ENCODE measurements at regions not wholly inside any gene's neighbourhood (a gene's known extent, or its start where the extent isn't known, plus 50 kb on each side); places are given as distances from the start of the nearest gene placed in this dataset.

DNA sequence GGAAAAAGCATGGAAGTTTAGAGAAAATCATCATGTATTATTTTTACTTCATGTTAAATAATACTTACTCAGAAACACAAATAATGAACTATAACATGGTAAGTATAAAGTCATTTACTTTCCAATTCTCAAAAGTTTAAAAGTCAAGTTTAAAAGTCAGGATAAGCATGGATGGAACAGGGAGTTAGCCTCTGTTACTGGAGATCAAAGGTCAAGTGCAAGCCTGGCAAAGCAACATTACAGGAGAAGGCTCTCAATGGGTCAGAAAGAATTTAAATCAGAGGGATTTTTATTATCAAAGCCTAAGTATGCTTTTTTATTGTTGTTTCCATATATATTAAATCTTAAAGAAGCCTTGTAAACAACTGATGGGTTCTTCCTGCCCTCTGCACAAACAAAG is 505.4 kb downstream of the KCNA4 start:
- no peaks in the 10 kb centered on the region for H3K9me3 Mint-ChIP-seq (ENCODE audit: unreplicated experiment)
- H3K4me3 Mint-ChIP-seq (ENCODE audit: unreplicated experiment), result no peak overlapping the region
- TF ChIP-seq, protein P1, sequence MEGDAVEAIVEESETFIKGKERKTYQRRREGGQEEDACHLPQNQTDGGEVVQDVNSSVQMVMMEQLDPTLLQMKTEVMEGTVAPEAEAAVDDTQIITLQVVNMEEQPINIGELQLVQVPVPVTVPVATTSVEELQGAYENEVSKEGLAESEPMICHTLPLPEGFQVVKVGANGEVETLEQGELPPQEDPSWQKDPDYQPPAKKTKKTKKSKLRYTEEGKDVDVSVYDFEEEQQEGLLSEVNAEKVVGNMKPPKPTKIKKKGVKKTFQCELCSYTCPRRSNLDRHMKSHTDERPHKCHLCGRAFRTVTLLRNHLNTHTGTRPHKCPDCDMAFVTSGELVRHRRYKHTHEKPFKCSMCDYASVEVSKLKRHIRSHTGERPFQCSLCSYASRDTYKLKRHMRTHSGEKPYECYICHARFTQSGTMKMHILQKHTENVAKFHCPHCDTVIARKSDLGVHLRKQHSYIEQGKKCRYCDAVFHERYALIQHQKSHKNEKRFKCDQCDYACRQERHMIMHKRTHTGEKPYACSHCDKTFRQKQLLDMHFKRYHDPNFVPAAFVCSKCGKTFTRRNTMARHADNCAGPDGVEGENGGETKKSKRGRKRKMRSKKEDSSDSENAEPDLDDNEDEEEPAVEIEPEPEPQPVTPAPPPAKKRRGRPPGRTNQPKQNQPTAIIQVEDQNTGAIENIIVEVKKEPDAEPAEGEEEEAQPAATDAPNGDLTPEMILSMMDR (IDR thresholded peaks at IDR 0.05; ENCODE audit: unreplicated experiment), result no peak
- no peak overlapping the region for H3K27ac Mint-ChIP-seq (ENCODE audit: unreplicated experiment)
- no peaks in the 10 kb centered on the region for H3K4me1 Mint-ChIP-seq (ENCODE audit: unreplicated experiment)
- no peaks in the 10 kb centered on the region for H3K36me3 Mint-ChIP-seq (ENCODE audit: low read depth, unreplicated experiment)
- no peak for DNase-seq (ENCODE audit: low spot score)
- no peaks in the 10 kb centered on the region for H3K27me3 Mint-ChIP-seq (ENCODE audit: unreplicated experiment)

DNA sequence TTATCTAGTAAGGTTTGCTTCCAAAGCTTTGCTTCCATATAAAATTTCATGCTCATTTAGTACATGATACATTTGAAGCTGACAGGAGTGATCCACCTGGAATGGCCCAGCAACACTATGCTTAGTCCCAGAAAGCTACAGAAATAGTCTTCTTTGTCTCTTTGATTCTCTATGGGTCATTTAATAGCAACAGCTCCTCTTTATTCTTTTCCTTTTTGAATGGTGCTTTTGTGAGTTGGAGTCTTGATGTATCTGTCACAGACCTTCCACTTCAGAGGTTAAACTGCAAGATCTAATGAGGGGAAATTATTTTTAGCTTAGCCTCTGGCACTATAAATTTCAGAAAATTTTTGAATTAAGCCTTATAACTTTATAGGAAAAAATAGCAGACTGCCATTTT is 509.5 kb downstream of the KCNA4 start:
- TF ChIP-seq, protein P1 (IDR thresholded peaks at IDR 0.05; ENCODE audit: unreplicated experiment), result no peak
- no peaks in the 10 kb centered on the region for H3K36me3 Mint-ChIP-seq (ENCODE audit: low read depth, unreplicated experiment)
- H3K27me3 Mint-ChIP-seq (ENCODE audit: unreplicated experiment), result no peaks in the 10 kb centered on the region
- H3K4me3 Mint-ChIP-seq (ENCODE audit: unreplicated experiment), result no peak overlapping the region
- no peaks in the 10 kb centered on the region for H3K9me3 Mint-ChIP-seq (ENCODE audit: unreplicated experiment)
- no peak for DNase-seq (ENCODE audit: low spot score)
- no peak overlapping the region for H3K27ac Mint-ChIP-seq (ENCODE audit: unreplicated experiment)
- H3K4me1 Mint-ChIP-seq (ENCODE audit: unreplicated experiment), result no peaks in the 10 kb centered on the region

DNA sequence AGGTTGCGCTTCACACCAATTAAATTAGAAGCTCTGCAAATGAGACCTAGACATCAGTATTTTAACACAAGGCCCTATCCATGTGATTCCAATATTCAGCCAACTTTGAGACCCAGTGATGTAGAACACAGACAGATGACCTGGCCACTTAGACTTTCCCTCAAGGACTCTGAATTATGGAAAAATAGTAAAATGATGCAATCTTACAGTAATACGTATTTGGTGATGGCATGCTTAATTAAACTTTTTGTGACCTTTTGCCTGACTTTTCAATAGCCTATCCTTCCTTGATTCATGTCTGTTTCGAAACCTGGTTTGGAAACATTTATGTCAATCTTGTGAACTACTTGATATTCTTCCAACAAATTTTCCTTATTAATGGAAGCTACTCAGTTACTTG is 521.2 kb downstream of the KCNA4 start:
- no peaks in the 10 kb centered on the region for H3K4me1 Mint-ChIP-seq (ENCODE audit: unreplicated experiment)
- H3K9me3 Mint-ChIP-seq (ENCODE audit: unreplicated experiment), result no peaks in the 10 kb centered on the region
- TF ChIP-seq, protein P1 (IDR thresholded peaks at IDR 0.05; ENCODE audit: unreplicated experiment), result no peak

DNA sequence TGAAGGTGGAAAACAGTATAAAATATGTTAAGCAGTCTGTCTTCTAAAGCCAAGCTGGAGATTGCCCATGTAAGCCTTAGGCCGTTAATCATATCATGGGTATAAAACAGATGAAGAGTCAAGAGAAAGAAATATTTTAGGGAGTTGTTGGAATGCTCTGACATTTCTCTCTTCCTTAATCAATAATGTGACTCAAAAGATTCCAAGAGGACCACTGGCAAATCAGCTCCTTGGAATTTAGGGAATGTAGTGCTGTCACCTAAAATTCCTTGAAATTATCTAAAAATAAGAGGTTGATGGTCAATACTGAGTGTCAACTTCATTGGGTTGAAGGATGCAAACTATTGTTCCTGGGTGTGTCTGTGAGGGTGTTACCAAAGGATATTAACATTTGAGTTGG is 525.9 kb downstream of the KCNA4 start:
- Mint-ChIP-seq H3K4me3 (ENCODE audit: unreplicated experiment) (no peak overlapping the region), H3K4me1 (ENCODE audit: unreplicated experiment) (no peaks in the 10 kb centered on the region), H3K27ac (ENCODE audit: unreplicated experiment) (no peak overlapping the region), H3K9me3 (ENCODE audit: unreplicated experiment) (no peaks in the 10 kb centered on the region), H3K36me3 (ENCODE audit: low read depth, unreplicated experiment) (no peaks in the 10 kb centered on the region), H3K27me3 (ENCODE audit: unreplicated experiment) (no peaks in the 10 kb centered on the region)
- no peak for DNase-seq (ENCODE audit: low spot score)
- TF ChIP-seq, protein P1 (IDR thresholded peaks at IDR 0.05; ENCODE audit: unreplicated experiment), result no peak

More for the DNA sequence above, 521.2 kb downstream of the KCNA4 start:
- no peak overlapping the region for H3K4me3 Mint-ChIP-seq (ENCODE audit: unreplicated experiment)
- H3K27me3 Mint-ChIP-seq (ENCODE audit: unreplicated experiment), result no peaks in the 10 kb centered on the region
- no peaks in the 10 kb centered on the region for H3K36me3 Mint-ChIP-seq (ENCODE audit: low read depth, unreplicated experiment)
- H3K27ac Mint-ChIP-seq (ENCODE audit: unreplicated experiment), result no peak overlapping the region
- DNase-seq (ENCODE audit: low spot score), result no peak

DNA sequence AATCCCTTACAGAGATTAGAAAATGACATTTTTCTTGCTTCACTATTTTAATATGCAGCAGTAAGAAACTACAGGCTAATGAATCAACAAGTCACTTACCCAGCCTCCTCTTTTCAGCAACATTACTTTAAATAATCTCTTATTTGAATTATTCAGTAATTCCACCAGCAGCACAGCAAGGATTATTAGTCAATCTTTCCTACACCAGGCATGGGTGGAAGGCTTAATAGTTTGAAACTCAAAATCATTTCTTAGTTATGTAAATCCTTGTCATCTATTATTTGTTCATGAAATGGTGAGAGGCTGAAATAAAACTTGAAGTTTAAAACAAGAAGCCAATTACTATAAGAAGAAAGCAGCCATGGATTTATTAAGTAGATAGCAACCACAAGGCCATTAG is 530.5 kb downstream of the KCNA4 start:
- no peak overlapping the region for H3K4me3 Mint-ChIP-seq (ENCODE audit: unreplicated experiment)
- DNase-seq (ENCODE audit: low spot score), result no peak
- H3K4me1 Mint-ChIP-seq (ENCODE audit: unreplicated experiment), result no peaks in the 10 kb centered on the region
- no peaks in the 10 kb centered on the region for H3K27me3 Mint-ChIP-seq (ENCODE audit: unreplicated experiment)
- TF ChIP-seq, protein P1 (IDR thresholded peaks at IDR 0.05; ENCODE audit: unreplicated experiment), result no peak
- H3K9me3 Mint-ChIP-seq (ENCODE audit: unreplicated experiment), result no peaks in the 10 kb centered on the region
- no peak overlapping the region for H3K27ac Mint-ChIP-seq (ENCODE audit: unreplicated experiment)
- no peaks in the 10 kb centered on the region for H3K36me3 Mint-ChIP-seq (ENCODE audit: low read depth, unreplicated experiment)

Measured in endothelial cell (in vitro differentiated cells).